ENCODE measurements at regions not wholly inside any gene's neighbourhood (a gene's known extent, or its start where the extent isn't known, plus 50 kb on each side); places are given as distances from the start of the nearest gene placed in this dataset.

DNA sequence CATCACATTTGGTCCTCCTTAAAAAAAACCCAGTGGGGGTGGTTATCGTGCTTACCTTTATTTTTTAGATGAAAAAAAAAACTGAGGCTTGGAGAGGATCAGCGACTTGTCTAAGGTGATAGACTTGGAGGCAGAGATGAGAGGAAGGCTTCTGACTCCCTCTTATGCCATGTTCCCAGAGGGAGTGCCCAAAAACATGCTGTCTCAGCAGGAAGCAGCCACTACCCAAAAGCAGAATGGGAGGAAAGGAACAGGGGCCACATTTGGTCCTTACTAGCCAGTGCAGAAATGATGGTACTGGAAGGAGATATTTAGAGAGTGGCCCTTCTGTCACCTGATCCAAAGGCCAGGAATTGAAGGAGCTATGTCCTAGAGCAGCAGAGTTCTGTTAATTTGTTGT lies 118.4 kb downstream of the B3GNT2 start:
- ChIA-PET POLR2A (no interaction called here), CTCF (interaction anchor here (1.3 kb wide), 1 partner anchor 321 kb away, joined by 3 read pairs; no protein-coding TSS in a partner anchor)
- Histone ChIP-seq H3K36me3 (ENCODE audit: control insufficient read depth, insufficient read depth, low read length) (no peaks in the 10 kb centered on the region), H3K27me3 (ENCODE audit: control insufficient read depth, insufficient read depth, low read length) (no peaks in the 10 kb centered on the region), H3K4me3 (ENCODE audit: low read depth, low read length) (no peak overlapping the region)
- no peak for DNase-seq (ENCODE audit: low read depth)
- TF ChIP-seq, protein P1, sequence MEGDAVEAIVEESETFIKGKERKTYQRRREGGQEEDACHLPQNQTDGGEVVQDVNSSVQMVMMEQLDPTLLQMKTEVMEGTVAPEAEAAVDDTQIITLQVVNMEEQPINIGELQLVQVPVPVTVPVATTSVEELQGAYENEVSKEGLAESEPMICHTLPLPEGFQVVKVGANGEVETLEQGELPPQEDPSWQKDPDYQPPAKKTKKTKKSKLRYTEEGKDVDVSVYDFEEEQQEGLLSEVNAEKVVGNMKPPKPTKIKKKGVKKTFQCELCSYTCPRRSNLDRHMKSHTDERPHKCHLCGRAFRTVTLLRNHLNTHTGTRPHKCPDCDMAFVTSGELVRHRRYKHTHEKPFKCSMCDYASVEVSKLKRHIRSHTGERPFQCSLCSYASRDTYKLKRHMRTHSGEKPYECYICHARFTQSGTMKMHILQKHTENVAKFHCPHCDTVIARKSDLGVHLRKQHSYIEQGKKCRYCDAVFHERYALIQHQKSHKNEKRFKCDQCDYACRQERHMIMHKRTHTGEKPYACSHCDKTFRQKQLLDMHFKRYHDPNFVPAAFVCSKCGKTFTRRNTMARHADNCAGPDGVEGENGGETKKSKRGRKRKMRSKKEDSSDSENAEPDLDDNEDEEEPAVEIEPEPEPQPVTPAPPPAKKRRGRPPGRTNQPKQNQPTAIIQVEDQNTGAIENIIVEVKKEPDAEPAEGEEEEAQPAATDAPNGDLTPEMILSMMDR (IDR thresholded peaks at IDR 0.05; ENCODE audit: insufficient read depth, low read depth, low read length): no peak

DNA sequence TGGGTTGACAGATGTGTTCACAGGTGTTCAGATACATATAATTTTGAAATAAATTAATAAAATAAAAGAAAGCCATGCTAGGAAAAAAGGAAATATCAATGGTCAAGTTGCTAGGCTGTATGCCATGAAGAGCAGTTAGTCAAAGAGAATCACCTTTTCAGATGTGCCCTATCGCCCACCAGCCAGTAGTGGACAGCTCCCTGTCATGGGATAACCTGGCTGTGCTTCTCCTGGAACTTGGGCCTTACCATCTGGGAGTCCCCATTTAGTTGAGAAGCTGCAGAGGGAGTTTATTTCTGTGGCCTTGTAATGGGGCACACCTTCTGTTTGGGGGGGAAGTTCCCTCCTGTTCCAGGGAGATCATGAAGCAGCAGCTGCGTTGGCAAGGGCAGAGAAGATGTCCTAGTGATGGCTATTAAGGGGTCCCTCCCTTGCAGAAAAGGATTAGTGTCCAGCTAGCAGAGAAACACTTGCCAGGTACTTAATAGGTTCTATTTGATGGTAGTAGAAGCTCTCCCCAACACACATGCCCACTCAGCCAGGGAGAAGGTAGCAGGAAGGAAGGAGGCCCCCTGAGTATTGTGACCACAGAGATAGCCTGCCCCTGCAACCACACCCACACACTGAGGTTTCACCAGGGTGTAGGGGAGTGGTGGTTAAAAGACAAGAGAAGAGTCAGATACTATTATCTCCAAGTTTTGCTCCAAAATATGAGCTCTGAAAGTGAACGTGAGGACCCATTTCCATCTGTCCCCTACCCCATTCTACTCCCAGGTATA lies 117.7 kb downstream of the B3GNT2 start:
- no peak for DNase-seq (ENCODE audit: low read depth)
- Histone ChIP-seq H3K27me3 (ENCODE audit: control insufficient read depth, insufficient read depth, low read length) (no peaks in the 10 kb centered on the region), H3K36me3 (ENCODE audit: control insufficient read depth, insufficient read depth, low read length) (no peaks in the 10 kb centered on the region), H3K4me3 (ENCODE audit: low read depth, low read length) (no peak overlapping the region)
- CTCF ChIA-PET: no interaction called here
- POLR2A ChIA-PET: no interaction called here
- TF ChIP-seq, protein P1 (IDR thresholded peaks at IDR 0.05; ENCODE audit: insufficient read depth, low read depth, low read length): no peak

DNA sequence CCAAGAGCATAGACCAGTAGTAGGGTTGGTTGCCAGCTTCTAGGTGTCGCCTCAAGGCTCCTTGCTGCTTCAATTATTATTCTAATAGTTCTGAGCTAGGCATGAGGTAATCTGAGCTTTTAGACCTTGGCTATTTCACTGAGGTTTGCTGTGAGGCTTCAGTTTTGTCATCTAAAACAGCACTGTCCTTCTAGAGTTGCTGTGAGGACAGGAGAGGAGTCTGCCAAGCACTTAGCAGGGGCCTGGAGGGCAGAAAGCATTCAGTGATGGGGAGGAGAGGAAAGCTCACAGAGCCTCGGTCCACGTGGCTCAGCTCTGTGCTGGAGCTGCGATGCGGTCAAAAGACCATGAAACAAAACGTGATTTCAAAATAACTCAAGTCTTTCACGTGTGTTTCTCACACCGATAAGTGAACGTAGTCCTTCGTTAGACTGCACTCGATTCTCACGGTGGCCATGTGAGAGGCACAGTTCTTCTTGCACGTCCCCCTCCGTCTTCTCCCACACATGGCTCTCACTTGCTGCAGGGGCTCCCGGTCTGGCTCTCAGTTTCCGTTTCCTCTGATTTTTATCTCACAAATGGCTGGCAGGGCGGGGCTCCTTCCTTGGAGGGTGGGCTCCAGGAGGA lies 113.7 kb downstream of the B3GNT2 start:
- TF ChIP-seq, protein P1 (IDR thresholded peaks at IDR 0.05; ENCODE audit: insufficient read depth, low read depth, low read length): no peak
- H3K36me3 ChIP-seq (ENCODE audit: control insufficient read depth, insufficient read depth, low read length): no peaks in the 10 kb centered on the region
- no peak for DNase-seq (ENCODE audit: low read depth)
- CTCF ChIA-PET: interaction anchor here (1.0 to 1.3 kb wide), 3 partner anchors 9 to 22 kb away, joined by 3 to 5 read pairs (median 3); no protein-coding TSS in a partner anchor
- H3K4me3 ChIP-seq (ENCODE audit: low read depth, low read length): no peak overlapping the region
- no peaks in the 10 kb centered on the region for H3K27me3 ChIP-seq (ENCODE audit: control insufficient read depth, insufficient read depth, low read length)
- POLR2A ChIA-PET: no interaction called here

DNA sequence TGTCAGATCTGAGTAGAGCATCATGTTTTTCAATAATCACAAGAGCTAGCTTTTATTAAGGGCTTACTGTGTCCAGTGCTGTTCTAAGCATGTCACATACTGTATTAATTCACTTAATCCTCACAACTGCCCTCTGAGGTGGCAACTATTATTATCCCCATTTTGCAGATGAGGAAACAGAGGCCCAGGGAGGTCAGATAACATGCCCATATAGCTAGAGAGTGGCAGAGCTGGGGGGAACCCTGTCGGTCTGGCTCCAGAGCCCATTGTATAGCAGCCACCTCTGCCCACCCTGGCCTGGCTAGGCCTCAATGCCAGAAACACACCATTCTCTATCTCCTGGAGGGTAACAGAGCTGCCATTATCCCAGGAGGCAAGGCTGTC lies 113.2 kb downstream of the B3GNT2 start:
- TF ChIP-seq, protein P1 (IDR thresholded peaks at IDR 0.05; ENCODE audit: insufficient read depth, low read depth, low read length): no peak
- Histone ChIP-seq H3K27me3 (ENCODE audit: control insufficient read depth, insufficient read depth, low read length) (no peaks in the 10 kb centered on the region), H3K36me3 (ENCODE audit: control insufficient read depth, insufficient read depth, low read length) (no peaks in the 10 kb centered on the region), H3K4me3 (ENCODE audit: low read depth, low read length) (no peak overlapping the region)
- POLR2A ChIA-PET: no interaction called here
- DNase-seq (ENCODE audit: low read depth): no peak
- CTCF ChIA-PET: interaction anchor here (1.0 to 1.3 kb wide), 3 partner anchors 9 to 21 kb away, joined by 3 to 5 read pairs (median 3); no protein-coding TSS in a partner anchor

Measured in BJ (cell line).